Hematopoietic multipotent progenitor cell (in vitro differentiated cells): ENCODE measurements at regions not wholly inside any gene's neighbourhood (a gene's known extent, or its start where the extent isn't known, plus 50 kb on each side); places are given as distances from the start of the nearest gene placed in this dataset.
A peak's percentile ranks its signal among the peaks of the same experiment; 100 is the strongest.

Experiments used
- DNase-seq, 3 donors: peaks; one replicate each; pipeline ENCODE4 v3.0.0-alpha.2; 2011 to 2015; ENCODE audit warnings: low read depth in 2 of 3, low spot score in 2 of 3

GRCh38 chr15:93671387-93671943 is 559.9 kb upstream of the MCTP2 start:
- no peak for DNase-seq

- no peak for DNase-seq
Observed at GRCh38 chr15:93670931-93671330, 560.4 kb upstream of the MCTP2 start.

- DNase-seq = no peak
Observed at GRCh38 chr15:93664213-93664956, 567.0 kb upstream of the MCTP2 start.

DNA sequence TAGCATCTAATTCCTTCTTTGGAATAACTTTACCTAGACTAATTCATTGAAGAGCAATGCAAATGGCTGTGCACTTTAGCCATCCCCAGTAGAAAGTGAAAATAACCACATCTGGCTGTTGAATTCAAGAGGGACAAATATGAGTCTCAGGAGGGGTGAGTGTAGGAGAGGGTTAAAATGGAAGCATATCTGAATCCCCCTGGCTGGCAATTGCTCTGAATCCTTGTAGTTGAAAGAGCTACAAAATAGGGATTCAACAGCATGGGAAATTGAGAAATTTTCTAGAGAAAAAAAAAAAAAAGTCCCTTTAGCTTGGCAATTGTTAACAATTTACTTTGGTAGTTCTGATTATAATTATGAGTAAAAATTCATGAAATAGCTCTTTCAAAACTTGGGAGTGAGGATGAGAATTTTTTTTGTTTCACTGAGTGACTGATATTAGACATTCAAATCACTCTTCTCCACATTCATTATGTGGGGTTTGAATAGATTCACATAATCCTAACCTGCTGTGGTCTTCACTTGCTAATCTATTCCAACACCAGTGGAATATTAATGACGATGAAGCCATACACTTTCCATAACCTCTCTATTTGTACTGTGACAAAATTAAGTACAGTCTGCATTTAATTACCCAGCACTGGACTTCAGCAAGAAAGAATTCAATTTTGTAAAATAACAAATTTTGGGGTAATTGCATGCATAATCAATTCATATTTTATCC is 569.0 kb upstream of the MCTP2 start:
- no peak for DNase-seq

DNA sequence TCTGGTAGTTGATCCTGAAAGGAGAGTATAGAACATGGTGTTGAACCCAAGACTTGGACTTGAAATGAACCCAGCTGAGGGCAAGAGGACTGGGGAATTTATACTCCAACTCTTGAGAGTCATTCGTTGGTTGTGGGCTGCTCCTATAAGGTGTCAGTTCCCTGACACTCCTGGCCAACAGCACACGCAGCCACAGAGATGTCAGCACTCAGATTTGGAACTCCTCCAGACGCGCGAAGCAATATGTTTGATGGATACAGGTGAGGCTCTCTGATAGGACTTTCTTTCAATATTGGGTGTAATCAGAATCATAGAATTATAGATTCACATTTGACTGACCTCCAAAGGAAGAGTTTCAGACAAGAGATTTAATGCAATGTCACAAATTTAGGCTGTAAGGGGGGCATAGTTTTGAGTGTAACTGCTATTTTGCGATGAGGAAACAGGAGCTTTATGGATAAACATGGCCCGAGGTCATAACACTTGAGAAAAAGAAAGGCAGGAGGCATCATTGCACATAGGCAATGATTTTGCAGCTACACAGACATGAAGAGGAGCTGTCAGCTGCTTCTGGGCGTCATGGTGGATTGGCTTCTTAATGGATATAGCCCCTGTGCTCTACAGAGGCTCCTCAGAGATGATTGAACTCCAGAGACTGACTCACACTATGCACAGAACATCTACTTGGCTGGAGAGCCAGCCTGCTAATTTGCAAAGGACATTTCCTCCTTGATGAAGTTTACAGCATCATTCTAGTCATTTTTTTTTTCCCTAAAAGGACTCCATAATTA is 569.2 kb upstream of the RGMA start:
- no peak for DNase-seq

- DNase-seq = no peak
Observed at GRCh38 chr15:93656041-93656440, 567.0 kb upstream of the RGMA start.

GRCh38 chr15:93649691-93650235 is 560.8 kb upstream of the RGMA start:
- no peak for DNase-seq

- DNase-seq = no peak
Observed at GRCh38 chr15:93646193-93646592, 557.2 kb upstream of the RGMA start.

DNA sequence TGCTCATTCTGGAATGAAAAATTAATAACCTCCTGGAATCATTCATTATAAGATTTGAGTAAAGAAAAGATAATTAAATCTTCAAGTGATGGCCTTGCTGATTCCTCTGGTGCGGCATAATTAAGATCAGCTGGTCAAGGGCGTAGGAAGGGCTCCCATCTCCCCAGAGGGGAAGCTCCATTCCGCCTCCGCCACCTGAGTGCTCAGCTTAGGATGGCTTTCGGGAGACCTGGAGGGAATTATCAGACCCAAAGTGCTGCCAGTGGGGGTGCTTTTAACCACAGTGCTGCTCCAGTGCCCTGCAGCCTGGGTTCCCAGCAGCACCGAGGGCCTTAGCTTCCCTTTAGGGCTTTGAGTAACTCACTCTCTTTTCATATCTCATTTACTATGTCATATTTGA is 556.6 kb upstream of the RGMA start:
- DNase-seq = no peak

- no peak for DNase-seq
Observed at GRCh38 chr15:93644595-93644994, 555.6 kb upstream of the RGMA start.

DNA sequence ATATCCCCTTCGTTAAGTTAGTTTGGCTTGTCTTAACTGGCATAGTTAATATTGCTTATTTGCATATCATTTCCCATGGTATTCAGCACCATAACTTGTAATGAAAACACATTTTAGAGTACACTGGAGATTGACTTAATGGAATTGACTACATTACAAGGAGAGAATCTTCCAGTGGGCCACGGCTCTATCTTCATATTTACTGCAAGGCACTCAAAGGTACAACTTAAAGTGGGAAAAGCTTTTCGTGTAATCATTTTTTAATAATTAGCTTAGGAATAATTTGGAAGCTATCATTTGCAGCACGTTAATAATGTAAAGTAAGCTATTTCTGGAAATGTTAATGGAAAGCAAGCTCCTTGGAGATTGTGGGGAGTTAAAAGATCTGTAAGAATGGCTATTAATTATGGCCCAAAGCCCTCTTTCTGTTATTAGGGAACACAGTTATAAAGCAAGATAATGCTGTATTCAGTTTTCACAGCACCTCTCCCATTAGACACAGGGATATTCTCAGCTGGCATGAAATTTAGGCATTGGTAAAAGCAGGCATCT is 551.5 kb upstream of the RGMA start:
- DNase-seq = no peak

DNA sequence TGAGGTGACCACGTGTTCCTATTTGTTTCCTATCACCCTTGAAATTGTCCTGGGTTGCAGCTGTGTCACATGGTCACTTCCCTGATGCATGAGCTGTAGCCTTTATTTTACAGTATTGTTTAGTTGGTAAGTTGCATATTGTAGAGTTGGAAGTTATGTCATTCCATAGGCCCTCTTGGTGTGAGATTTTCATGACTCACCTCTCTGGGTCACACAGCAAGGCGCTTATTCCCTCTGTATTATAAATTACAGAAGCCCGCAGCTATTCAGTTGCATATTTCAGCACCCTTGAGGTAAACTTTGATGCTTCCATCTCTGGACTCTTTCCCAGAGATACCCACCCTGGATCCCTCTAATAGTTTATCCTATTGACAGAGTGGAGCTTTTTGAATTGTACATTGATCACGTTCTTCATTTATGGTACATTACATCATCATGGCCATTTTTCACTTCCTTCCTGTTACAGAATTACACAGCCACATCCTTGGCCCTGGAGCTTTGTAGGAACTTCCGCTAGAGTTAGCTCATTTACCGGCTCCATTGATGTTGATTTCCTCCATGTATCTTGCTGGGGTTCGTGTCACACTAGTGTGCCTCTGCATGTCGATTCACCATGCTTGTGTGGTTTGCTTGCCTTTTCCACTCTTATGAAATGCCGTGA is 543.1 kb upstream of the RGMA start:
- no peak for DNase-seq

GRCh38 chr15:93619597-93619996 is 530.6 kb upstream of the RGMA start:
- DNase-seq = no peak

DNA sequence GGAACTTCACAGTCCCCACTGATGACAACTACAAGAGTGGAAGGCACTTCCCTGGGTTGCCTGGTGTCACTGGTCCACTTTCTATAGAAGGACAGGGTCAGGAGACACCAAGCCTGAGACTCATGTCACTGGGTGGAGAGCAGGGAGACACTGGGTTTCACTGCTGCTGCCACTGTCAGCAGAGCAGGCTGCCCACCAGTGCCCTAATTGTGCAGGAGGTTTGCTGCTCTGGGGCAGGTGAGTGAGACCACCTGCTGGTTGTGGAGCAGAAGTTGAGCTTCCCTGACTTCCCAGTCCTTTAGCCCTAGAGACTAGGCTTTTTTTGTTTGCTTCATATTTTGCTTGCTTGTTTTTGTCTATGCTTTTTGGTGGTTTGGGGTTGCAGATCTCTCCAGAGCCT is 528.4 kb upstream of the RGMA start:
- peak in 1 of 3 donors; percentile 12 for DNase-seq

GRCh38 chr15:93614386-93615104 is 525.5 kb upstream of the RGMA start:
- DNase-seq = no peak

DNA sequence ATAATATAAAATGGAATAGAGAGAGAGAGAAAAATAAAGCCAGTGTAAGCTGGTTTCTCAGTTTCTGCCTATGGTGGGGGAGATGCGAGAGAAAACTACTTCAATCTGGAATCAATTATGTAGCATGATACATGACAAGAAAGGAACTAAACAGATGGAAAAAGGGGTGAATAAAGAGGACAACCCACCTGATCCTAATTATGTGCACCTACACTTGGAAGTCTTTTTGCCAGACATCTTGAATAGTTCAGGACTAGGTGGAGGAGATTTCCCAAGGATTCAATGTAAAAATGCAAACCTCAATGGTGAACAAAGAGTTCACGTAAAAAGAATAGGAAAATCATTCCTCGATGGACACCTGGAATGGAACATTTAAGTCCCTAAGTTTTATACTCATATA is 524.4 kb upstream of the RGMA start:
- no peak for DNase-seq

- no peak for DNase-seq
Observed at GRCh38 chr15:93612953-93613352, 523.9 kb upstream of the RGMA start.

DNA sequence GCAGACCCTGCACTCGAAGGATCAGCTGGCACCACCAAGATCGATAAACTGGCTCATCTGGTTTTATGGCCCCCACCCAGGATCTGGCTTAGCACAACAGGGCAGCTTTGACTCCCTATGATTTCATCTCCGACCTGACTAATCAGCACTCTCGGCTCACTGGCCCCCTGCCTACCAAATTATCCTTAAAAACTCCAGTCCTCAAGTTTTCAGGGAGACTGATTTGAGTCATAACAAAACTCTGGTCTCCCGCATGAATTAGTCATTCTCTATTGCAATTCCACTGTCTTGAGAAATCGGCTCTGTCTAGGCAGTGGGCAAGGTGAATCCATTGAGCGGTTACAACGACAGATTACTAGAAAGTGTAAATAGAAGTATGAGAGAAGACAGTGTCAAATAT is 521.9 kb upstream of the RGMA start:
- DNase-seq = no peak

DNA sequence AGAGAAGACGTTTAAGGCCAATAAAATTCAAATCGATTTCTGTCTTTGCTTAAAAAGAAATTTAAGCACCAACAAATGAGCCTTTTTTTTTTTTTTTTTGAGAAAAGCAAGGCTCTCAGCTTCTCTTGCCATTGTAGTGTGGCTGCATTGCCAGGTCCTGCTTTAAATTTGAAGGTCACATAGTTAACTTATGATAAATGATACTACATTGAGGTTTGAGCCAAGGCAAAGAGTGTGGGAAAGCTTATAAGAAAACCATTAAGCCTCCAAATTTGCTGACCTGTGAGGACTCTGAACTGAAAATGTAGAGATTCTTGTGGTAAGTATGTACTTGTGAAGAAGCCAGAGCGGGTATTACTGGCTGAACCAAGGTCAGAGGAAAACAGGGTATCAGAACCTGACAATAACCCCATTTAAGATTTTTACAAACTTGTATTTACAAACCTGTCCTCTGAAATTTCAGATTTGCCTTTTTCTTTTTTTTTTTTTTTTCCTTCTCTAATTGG is 519.7 kb upstream of the RGMA start:
- no peak for DNase-seq
